Subcutaneous abdominal adipose tissue (tissue), 5 donors: ENCODE measurements at regions not wholly inside any gene's neighbourhood (a gene's known extent, or its start where the extent isn't known, plus 50 kb on each side); places are given as distances from the start of the nearest gene placed in this dataset.

Source experiments
- H3K27ac ChIP-seq: one replicate; pipeline ENCODE4 v1.7.0; 2013; ENCODE audit warnings: low read depth, mild to moderate bottlenecking, inconsistent platforms, low read length, moderate library complexity
- H3K27me3 ChIP-seq, 5 donors: one replicate each; pipeline ENCODE4 v1.7.0; 2013; ENCODE audit warnings: low read length in 5 of 5, inconsistent platforms in 1 of 5; ENCODE audit not compliant: control insufficient read depth in 5 of 5, insufficient read depth in 4 of 5
- H3K36me3 ChIP-seq, 5 donors: one replicate each; pipeline ENCODE4 v1.7.0; 2013; ENCODE audit warnings: low read length in 5 of 5; ENCODE audit not compliant: control insufficient read depth in 5 of 5, insufficient read depth in 5 of 5
- H3K4me1 ChIP-seq, 5 donors: one replicate each; pipeline ENCODE4 v1.7.0; 2013; ENCODE audit warnings: low read length in 5 of 5, mild to moderate bottlenecking in 3 of 5, moderate library complexity in 1 of 5; ENCODE audit not compliant: control insufficient read depth in 5 of 5, insufficient read depth in 5 of 5
- H3K4me3 ChIP-seq, 5 donors: one replicate each; pipeline ENCODE4 v1.7.0; 2013; ENCODE audit warnings: low read length in 5 of 5, low read depth in 1 of 5
- H3K9ac ChIP-seq, 5 donors: one replicate each; pipeline ENCODE4 v1.7.0; 2013; ENCODE audit warnings: low read length in 5 of 5, mild to moderate bottlenecking in 4 of 5, moderate library complexity in 3 of 5
- H3K9me3 ChIP-seq, 5 donors: one replicate each; pipeline ENCODE4 v1.7.0; 2013; ENCODE audit warnings: low read length in 5 of 5; ENCODE audit not compliant: control insufficient read depth in 5 of 5
- donor health status: healthy.
- donor health status: healthy.
- donor health status: healthy.
- donor health status: healthy.
- donor health status: healthy.

GRCh38 chr4:157572951-157573350 is 352.4 kb downstream of the GRIA2 start:
- H3K9ac ChIP-seq: no peak overlapping the region
- H3K27me3 ChIP-seq: no peaks in the 10 kb centered on the region
- H3K27ac ChIP-seq: no peak overlapping the region
- H3K9me3 ChIP-seq: no peaks in the 10 kb centered on the region
- H3K4me3 ChIP-seq: no peak overlapping the region
- no peaks in the 10 kb centered on the region for H3K4me1 ChIP-seq
- H3K36me3 ChIP-seq: no peaks in the 10 kb centered on the region

DNA sequence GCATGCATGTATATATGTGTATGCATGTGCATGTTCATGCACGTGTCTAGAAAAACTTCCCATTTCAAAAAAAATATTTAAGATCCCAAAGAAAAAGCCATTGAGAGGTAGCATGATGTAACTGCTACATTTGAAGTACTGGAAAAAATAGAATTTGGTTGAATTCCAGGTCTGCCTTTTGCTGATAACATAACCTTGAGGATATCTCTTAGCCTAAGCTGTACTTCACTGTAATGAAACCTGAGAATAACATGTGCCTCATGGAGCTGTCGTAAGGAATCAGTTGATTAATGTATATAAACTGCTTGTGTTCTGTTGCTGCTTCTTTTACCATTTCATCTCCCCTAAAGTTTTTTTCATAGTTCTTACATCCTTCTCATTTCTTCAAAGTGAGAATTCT is 351.8 kb downstream of the GRIA2 start:
- no peak overlapping the region for H3K9ac ChIP-seq

DNA sequence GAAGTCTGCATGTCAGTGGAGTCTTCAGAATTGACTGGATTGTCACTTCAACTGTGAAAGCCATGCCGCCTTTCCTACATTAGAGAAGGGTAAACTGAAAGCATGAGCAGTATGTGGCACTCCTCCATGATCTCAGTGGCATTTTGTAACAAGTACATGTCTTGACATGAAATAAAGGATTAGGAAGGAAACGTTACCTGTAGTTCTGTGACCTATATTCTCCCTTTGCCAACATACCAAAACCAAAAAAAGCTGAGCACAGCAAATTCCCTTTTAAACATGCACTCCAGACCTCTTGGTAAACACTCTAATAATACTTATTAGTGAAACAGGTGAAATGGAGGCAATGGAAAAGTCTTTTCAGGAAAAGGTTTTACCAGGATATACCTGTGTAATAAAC is 344.2 kb downstream of the GRIA2 start:
- no peak overlapping the region for H3K9ac ChIP-seq
- no peak overlapping the region for H3K27ac ChIP-seq
- H3K4me1 ChIP-seq: no peaks in the 10 kb centered on the region
- no peak overlapping the region for H3K4me3 ChIP-seq
- H3K9me3 ChIP-seq: no peaks in the 10 kb centered on the region
- no peaks in the 10 kb centered on the region for H3K27me3 ChIP-seq
- H3K36me3 ChIP-seq: no peaks in the 10 kb centered on the region

More for the DNA sequence above, 351.8 kb downstream of the GRIA2 start:
- Histone ChIP-seq H3K9me3 (no peaks in the 10 kb centered on the region), H3K4me3 (no peak overlapping the region), H3K27ac (no peak overlapping the region), H3K36me3 (no peaks in the 10 kb centered on the region), H3K27me3 (no peaks in the 10 kb centered on the region), H3K4me1 (no peaks in the 10 kb centered on the region)

- no peaks in the 10 kb centered on the region for H3K4me1 ChIP-seq
- H3K9me3 ChIP-seq: no peaks in the 10 kb centered on the region
- no peak overlapping the region for H3K27ac ChIP-seq
- H3K27me3 ChIP-seq: no peaks in the 10 kb centered on the region
- no peak overlapping the region for H3K9ac ChIP-seq
- no peak overlapping the region for H3K4me3 ChIP-seq
- no peaks in the 10 kb centered on the region for H3K36me3 ChIP-seq
Observed at GRCh38 chr4:157564218-157564617, 343.7 kb downstream of the GRIA2 start.

DNA sequence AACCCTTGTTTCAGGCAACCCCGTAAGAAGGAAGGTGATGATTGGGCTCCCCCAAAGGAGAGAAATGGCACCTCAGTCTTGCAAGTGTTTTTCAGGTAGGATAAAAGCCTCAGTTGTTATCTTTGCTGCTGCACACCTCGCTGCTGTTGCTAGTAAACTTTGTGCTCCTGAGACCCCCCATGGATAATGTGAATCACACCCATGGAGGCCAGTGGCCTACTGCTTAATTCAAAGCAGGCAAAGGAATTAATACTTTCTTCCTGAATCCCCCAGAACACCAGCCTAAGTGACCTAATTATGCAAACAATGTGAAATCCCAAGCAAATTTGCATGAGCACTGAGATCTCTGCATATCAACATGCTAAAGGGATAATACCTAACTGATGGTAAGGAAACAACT is 337.5 kb downstream of the GRIA2 start:
- H3K9me3 ChIP-seq: no peaks in the 10 kb centered on the region
- H3K4me1 ChIP-seq: no peaks in the 10 kb centered on the region
- no peaks in the 10 kb centered on the region for H3K27me3 ChIP-seq
- no peaks in the 10 kb centered on the region for H3K36me3 ChIP-seq
- H3K27ac ChIP-seq: no peak overlapping the region
- no peak overlapping the region for H3K4me3 ChIP-seq
- no peak overlapping the region for H3K9ac ChIP-seq

- no peak overlapping the region for H3K9ac ChIP-seq
- H3K27me3 ChIP-seq: no peaks in the 10 kb centered on the region
- no peak overlapping the region for H3K4me3 ChIP-seq
- H3K36me3 ChIP-seq: no peaks in the 10 kb centered on the region
- H3K9me3 ChIP-seq: no peaks in the 10 kb centered on the region
- no peak overlapping the region for H3K27ac ChIP-seq
- H3K4me1 ChIP-seq: no peaks in the 10 kb centered on the region
Observed at GRCh38 chr4:157550028-157550427, 329.5 kb downstream of the GRIA2 start.

DNA sequence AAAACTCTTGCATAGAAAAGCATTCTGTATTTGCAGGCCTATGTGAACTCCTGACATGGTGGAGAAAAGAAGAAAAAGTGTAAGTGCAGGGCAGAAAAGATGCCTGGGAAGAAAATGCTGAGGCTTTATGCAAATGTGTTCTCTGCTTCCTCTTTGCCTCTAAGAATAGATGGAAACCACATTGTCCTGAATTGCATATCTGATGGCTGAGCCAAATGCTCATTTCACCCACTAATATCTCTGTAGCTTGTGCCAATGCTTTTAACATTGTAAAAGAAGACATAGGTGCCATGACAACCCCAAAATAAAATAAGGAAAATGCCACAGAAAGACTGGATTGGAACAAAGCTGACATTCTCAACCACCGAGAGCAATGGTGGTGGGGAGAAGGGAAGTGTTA is 307.4 kb downstream of the GRIA2 start:
- Histone ChIP-seq H3K9ac (no peak overlapping the region), H3K4me3 (peak overlapping the region in 2 of 5 donors; percentile 1 to 13), H3K4me1 (no peaks in the 10 kb centered on the region), H3K27ac (no peak overlapping the region), H3K9me3 (peaks cover 5 to 29% (median 26%) of the 10 kb centered on the region in 5 donors), H3K36me3 (no peaks in the 10 kb centered on the region), H3K27me3 (no peaks in the 10 kb centered on the region)

DNA sequence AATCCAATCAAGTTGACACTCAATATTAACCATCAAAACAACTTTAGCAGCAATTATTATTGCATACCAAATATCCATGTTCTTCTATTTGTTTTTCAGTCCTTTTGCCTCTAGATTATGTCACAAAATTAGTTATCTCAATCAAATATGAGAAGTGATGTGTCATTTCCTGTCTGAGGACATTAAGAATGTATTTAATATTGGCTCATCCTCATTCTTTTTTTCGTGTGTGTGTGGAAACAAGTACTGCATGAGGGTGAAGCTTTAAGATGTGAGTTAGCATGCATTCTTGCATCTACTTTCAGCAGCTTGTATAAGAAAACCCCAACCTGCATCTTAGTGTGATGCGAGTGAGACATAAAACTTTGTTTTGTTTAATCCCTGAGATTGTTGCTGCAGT is 301.4 kb downstream of the GRIA2 start:
- no peaks in the 10 kb centered on the region for H3K36me3 ChIP-seq
- H3K9ac ChIP-seq: no peak overlapping the region
- H3K27me3 ChIP-seq: no peaks in the 10 kb centered on the region
- no peaks in the 10 kb centered on the region for H3K4me1 ChIP-seq
- H3K27ac ChIP-seq: no peak overlapping the region
- no peak overlapping the region for H3K4me3 ChIP-seq
- peaks cover 0 to 5% (median 2%) of the 10 kb centered on the region in 5 donors for H3K9me3 ChIP-seq

GRCh38 chr4:157514711-157515110 is 294.2 kb downstream of the GRIA2 start:
- H3K27me3 ChIP-seq: no peaks in the 10 kb centered on the region

GRCh38 chr4:157509341-157509740 is 288.8 kb downstream of the GRIA2 start:
- Histone ChIP-seq H3K4me1 (peaks cover 0 to 6% (median 4%) of the 10 kb centered on the region in 5 donors), H3K9ac (no peak overlapping the region), H3K4me3 (peak overlapping the region in 1 of 5 donors; percentile 17), H3K36me3 (no peaks in the 10 kb centered on the region), H3K9me3 (no peaks in the 10 kb centered on the region), H3K27me3 (no peaks in the 10 kb centered on the region), H3K27ac (no peak overlapping the region)

More at GRCh38 chr4:157514711-157515110, 294.2 kb downstream of the GRIA2 start:
- Histone ChIP-seq H3K9me3 (no peaks in the 10 kb centered on the region), H3K36me3 (no peaks in the 10 kb centered on the region), H3K4me1 (peaks cover 0 to 2% (median 0%) of the 10 kb centered on the region in 5 donors), H3K27ac (no peak overlapping the region), H3K9ac (no peak overlapping the region), H3K4me3 (no peak overlapping the region)

DNA sequence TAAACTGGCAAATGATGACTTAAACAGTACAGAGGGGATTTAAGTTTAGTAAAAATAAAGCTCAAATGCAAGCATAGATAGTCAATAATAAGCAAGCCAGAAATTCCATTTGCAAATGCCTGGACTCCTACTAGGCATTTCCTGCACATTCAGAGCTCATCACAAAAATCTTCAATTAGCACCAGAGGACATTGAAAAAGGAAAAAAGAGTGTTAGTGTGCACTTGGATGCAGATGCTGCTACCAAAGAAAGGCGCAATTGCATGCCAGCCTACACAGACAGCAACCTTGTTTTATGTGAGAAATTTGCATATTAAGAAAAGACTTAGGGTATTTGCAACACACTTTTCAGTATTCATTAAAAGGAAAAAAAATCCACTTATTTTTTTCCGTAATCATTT is 282.1 kb downstream of the GRIA2 start:
- Histone ChIP-seq H3K36me3 (no peaks in the 10 kb centered on the region), H3K9me3 (no peaks in the 10 kb centered on the region), H3K27me3 (no peaks in the 10 kb centered on the region), H3K27ac (no peak overlapping the region), H3K9ac (no peak overlapping the region), H3K4me3 (no peak overlapping the region), H3K4me1 (no peaks in the 10 kb centered on the region)
